OCI-LY1 (cell line): ENCODE measurements at regions not wholly inside any gene's neighbourhood (a gene's known extent, or its start where the extent isn't known, plus 50 kb on each side); places are given as distances from the start of the nearest gene placed in this dataset.

Source experiments
- H2AFZ ChIP-seq: fragments of 200-600 bp; sonication (generic), shearing (Covaris generic); 2 replicates; pipeline ENCODE4 v1.6.0; 2014; ENCODE audit warnings: antibody characterized with exemption, mild to moderate bottlenecking, low read length
- H3F3A ChIP-seq: fragments of 200-600 bp; sonication (generic), shearing (Covaris generic); 2 replicates; pipeline ENCODE4 v1.6.0; 2014; ENCODE audit warnings: mild to moderate bottlenecking, antibody characterized with exemption, low read length, moderate library complexity; ENCODE audit not compliant: insufficient read depth
- H3K27ac ChIP-seq: fragments of 200-600 bp; sonication (generic); 2 replicates; pipeline ENCODE4 v1.5.1; 2014; ENCODE audit warnings: low read length, mixed run types, mild to moderate bottlenecking, low read depth; ENCODE audit not compliant: poor library complexity, severe bottlenecking
- H3K27me3 ChIP-seq: fragments of 200-600 bp; sonication (generic); 2 replicates; pipeline ENCODE4 v1.6.0; 2014; ENCODE audit warnings: antibody characterized with exemption, mild to moderate bottlenecking, low read length, moderate library complexity; ENCODE audit not compliant: insufficient read depth
- H3K36me3 ChIP-seq: fragments of 200-600 bp; sonication (generic); 2 replicates; pipeline ENCODE4 v1.6.1; 2014; ENCODE audit warnings: mild to moderate bottlenecking, antibody characterized with exemption, low read length, moderate library complexity, mixed read lengths; ENCODE audit not compliant: insufficient read depth
- H3K4me1 ChIP-seq: fragments of 200-600 bp; sonication (generic); 2 replicates; pipeline ENCODE4 v1.5.1; 2014; ENCODE audit warnings: mild to moderate bottlenecking, low read length, moderate library complexity; ENCODE audit not compliant: insufficient read depth, severe bottlenecking
- H3K4me2 ChIP-seq: fragments of 200-600 bp; sonication (generic), shearing (Covaris generic); 2 replicates; pipeline ENCODE4 v1.6.1; 2014; ENCODE audit warnings: low read length
- H3K4me3 ChIP-seq: fragments of 200-600 bp; sonication (generic); 2 replicates; pipeline ENCODE4 v1.5.1; 2014; ENCODE audit warnings: low read length, low read depth, mild to moderate bottlenecking, mixed read lengths; ENCODE audit not compliant: poor library complexity, severe bottlenecking
- H3K79me2 ChIP-seq: fragments of 200-600 bp; shearing (Covaris generic); 2 replicates; pipeline ENCODE4 v1.6.1; 2016; ENCODE audit warnings: mixed run types, low read length, mixed read lengths; ENCODE audit not compliant: insufficient read depth
- H3K9ac ChIP-seq: fragments of 200-600 bp; sonication (generic), shearing (Covaris generic); 2 replicates; pipeline ENCODE4 v1.6.1; 2014; ENCODE audit warnings: mild to moderate bottlenecking, low read length, mixed read lengths
- H3K9me2 ChIP-seq: fragments of 200-600 bp; sonication (generic), shearing (Covaris generic); 2 replicates; pipeline ENCODE4 v1.6.1; 2014; ENCODE audit warnings: low read depth, mild to moderate bottlenecking, low read length, mixed read lengths
- H3K9me3 ChIP-seq: fragments of 200-600 bp; shearing (Covaris generic); 2 replicates; pipeline ENCODE4 v1.6.1; 2014; ENCODE audit warnings: low read length, mixed read lengths
- H4K20me1 ChIP-seq: fragments of 200-600 bp; sonication (generic), shearing (Covaris generic); 2 replicates; pipeline ENCODE4 v1.6.0; 2016; ENCODE audit warnings: mild to moderate bottlenecking, low read length; ENCODE audit not compliant: insufficient read depth
- EZH2 ChIP-seq: fragments of 200-600 bp; sonication (generic), shearing (Covaris generic); IDR thresholded peaks from 2 replicates; pipeline ENCODE4 v1.8.0; 2017; ENCODE audit warnings: borderline replicate concordance, mixed run types, mild to moderate bottlenecking, antibody characterized with exemption, low read length, moderate library complexity, mixed read lengths
- TF ChIP-seq, protein P1 (sequence below): fragments of 200-600 bp; sonication (generic), shearing (Covaris generic); IDR thresholded peaks from 2 replicates; pipeline ENCODE4 v1.5.1; 2017; ENCODE audit warnings: mild to moderate bottlenecking, antibody characterized with exemption, low read length, moderate library complexity, mixed read lengths

DNA sequence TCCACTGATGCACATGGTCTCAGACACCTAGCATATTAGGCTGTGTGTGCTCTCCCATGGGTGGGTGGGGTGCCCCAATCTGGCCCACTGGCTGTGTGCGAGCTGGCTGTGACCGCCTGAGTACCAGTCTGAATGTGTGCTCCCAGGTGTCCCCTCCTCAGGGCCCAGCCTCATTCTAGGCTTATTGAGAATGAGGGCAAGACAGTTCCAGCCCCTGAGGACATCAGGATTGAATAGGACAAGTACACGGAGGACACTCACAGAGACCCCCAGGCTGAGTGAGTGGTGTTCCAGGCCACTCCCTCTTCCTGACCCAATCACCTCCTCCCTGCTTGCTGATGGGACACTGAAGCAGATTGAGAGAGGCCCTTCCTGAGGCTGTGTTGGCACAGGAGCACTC, 116.1 kb upstream of the RAB6C start:
- no peaks in the 10 kb centered on the region for H3K79me2 ChIP-seq
- no peak overlapping the region for H3K4me2 ChIP-seq
- no peaks in the 10 kb centered on the region for H4K20me1 ChIP-seq
- no peak overlapping the region for H2AFZ ChIP-seq
- H3K9me2 ChIP-seq: no peaks in the 10 kb centered on the region
- no peaks in the 10 kb centered on the region for H3K9me3 ChIP-seq
- no peaks in the 10 kb centered on the region for H3F3A ChIP-seq
- H3K27me3 ChIP-seq: no peaks in the 10 kb centered on the region
- no peak overlapping the region for H3K9ac ChIP-seq
- H3K4me1 ChIP-seq: no peaks in the 10 kb centered on the region
- H3K27ac ChIP-seq: no peak overlapping the region
- no peak overlapping the region for H3K4me3 ChIP-seq
- no peaks in the 10 kb centered on the region for H3K36me3 ChIP-seq
- TF ChIP-seq, protein P1, sequence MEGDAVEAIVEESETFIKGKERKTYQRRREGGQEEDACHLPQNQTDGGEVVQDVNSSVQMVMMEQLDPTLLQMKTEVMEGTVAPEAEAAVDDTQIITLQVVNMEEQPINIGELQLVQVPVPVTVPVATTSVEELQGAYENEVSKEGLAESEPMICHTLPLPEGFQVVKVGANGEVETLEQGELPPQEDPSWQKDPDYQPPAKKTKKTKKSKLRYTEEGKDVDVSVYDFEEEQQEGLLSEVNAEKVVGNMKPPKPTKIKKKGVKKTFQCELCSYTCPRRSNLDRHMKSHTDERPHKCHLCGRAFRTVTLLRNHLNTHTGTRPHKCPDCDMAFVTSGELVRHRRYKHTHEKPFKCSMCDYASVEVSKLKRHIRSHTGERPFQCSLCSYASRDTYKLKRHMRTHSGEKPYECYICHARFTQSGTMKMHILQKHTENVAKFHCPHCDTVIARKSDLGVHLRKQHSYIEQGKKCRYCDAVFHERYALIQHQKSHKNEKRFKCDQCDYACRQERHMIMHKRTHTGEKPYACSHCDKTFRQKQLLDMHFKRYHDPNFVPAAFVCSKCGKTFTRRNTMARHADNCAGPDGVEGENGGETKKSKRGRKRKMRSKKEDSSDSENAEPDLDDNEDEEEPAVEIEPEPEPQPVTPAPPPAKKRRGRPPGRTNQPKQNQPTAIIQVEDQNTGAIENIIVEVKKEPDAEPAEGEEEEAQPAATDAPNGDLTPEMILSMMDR: no peak
- TF ChIP-seq EZH2: no peak

DNA sequence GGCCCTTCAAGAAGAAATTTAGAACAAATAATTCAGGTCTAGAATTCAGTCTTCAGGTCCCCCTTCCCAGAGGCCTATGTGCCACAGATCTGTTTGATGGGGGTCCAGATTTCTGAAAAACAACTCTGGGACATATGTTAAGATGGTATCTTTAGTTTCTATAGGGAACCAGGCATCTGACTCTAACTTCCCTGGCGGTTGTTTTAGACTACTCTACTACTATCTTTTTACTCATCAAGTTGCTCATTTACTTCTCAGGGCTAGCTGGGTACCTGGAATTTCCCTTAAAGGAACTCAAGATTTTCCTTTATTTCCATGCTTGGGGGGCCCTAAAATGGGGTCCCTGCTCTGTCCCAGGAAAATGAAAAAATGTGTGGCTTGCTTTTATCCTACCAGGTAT, 114.7 kb upstream of the RAB6C start:
- no peaks in the 10 kb centered on the region for H3K9me2 ChIP-seq
- H3K4me3 ChIP-seq: no peak overlapping the region
- H3F3A ChIP-seq: no peaks in the 10 kb centered on the region
- TF ChIP-seq EZH2: no peak
- TF ChIP-seq, protein P1: no peak
- H3K27ac ChIP-seq: no peak overlapping the region
- H3K9me3 ChIP-seq: no peaks in the 10 kb centered on the region
- H3K79me2 ChIP-seq: no peaks in the 10 kb centered on the region
- no peaks in the 10 kb centered on the region for H3K36me3 ChIP-seq
- H2AFZ ChIP-seq: no peak overlapping the region
- no peak overlapping the region for H3K4me2 ChIP-seq
- H3K27me3 ChIP-seq: no peaks in the 10 kb centered on the region
- no peaks in the 10 kb centered on the region for H4K20me1 ChIP-seq
- no peaks in the 10 kb centered on the region for H3K4me1 ChIP-seq
- H3K9ac ChIP-seq: no peak overlapping the region

DNA sequence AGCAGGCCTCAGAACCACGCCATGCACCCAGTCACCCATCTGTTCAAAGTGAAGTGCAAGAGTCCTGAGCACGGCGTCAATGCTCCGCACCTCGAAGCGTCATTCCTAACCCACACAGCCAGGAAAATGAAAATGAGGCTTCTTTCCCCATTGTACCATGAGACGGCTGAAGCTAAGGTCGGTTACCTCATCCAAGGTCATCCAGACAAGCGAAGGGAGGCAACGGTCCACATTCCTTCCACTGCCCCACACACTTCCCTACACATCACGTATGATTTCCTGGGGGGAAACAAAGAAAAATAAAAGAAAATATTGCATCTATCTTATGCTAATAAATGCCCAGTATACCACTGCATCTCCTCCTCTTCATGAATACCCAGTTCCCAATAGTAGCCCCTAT, 113.5 kb upstream of the RAB6C start:
- Histone ChIP-seq H3K36me3 (no peaks in the 10 kb centered on the region), H3K4me1 (no peaks in the 10 kb centered on the region), H4K20me1 (no peaks in the 10 kb centered on the region), H3K27me3 (no peaks in the 10 kb centered on the region), H3K9me3 (no peaks in the 10 kb centered on the region), H3K27ac (no peak overlapping the region), H2AFZ (no peak overlapping the region), H3K9ac (no peak overlapping the region), H3K9me2 (no peaks in the 10 kb centered on the region), H3F3A (no peaks in the 10 kb centered on the region), H3K4me2 (no peak overlapping the region), H3K4me3 (no peak overlapping the region), H3K79me2 (no peaks in the 10 kb centered on the region)
- TF ChIP-seq, protein P1: no peak
- no peak for TF ChIP-seq EZH2
